ENCODE measurements at regions not wholly inside any gene's neighbourhood (a gene's known extent, or its start where the extent isn't known, plus 50 kb on each side); places are given as distances from the start of the nearest gene placed in this dataset. TPM values are rescaled to one million over a fixed set of nuclear protein-coding genes. Genes with fewer than 3 reads are reported as not detected.

DNA sequence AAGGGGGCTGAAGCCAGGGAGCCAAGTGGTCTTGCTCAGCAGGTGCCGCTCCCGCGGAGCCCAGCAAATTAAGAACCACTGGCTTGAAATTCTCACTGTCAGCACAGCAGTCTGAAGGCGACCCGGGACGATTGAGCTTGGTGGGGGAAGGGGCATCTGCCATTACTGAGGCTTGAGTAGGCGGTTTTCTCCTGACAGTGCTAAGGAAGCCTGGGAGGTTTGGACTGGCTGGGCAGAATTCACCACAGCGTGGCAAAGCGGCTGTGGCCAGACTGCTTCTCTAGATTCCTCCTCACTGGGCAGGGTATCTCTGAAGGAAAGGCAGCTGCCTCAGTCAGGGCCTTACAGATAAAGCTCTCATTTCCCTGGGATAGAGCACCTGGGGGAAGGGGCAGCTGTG lies 57.0 kb upstream of the GPR149 start:
- no peaks in the 10 kb centered on the region for H3K27me3 ChIP-seq (ENCODE audit: control insufficient read depth, insufficient read depth, low read length)
- H3K4me2 ChIP-seq (ENCODE audit: low read length) = no peak overlapping the region
- H3K4me1 ChIP-seq (ENCODE audit: control insufficient read depth, insufficient read depth, low read length) = no peaks in the 10 kb centered on the region
- no peak overlapping the region for H3K9ac ChIP-seq (ENCODE audit: low read depth, low read length)
- H3K9me3 ChIP-seq (replicated peaks; ENCODE audit: low read length) = no peaks in the 10 kb centered on the region
- H3K36me3 ChIP-seq (ENCODE audit: insufficient read depth, low read length) = no peaks in the 10 kb centered on the region
- no peak overlapping the region for H3K4me3 ChIP-seq (ENCODE audit: low read length)

DNA sequence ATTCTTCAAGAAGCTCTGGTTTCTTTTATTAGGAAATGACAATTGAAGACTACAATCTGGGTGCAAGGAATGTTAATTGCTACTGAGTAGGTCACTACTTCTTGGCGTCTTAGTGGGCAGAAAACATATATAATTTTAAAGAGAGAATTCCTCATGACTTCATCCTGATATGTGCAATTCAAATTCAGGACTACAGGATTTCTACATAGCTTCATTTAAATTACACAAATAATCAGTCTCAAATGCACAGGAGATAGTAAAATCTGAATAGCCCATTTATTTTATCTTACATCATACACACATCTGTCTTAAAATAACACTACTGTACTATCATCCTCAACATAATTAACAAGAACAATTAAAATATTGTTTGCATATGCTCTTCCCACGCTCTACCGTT lies 52.5 kb upstream of the GPR149 start:
- Histone ChIP-seq H3K27me3 (ENCODE audit: control insufficient read depth, insufficient read depth, low read length) (no peaks in the 10 kb centered on the region), H3K4me2 (ENCODE audit: low read length) (no peak overlapping the region), H3K36me3 (ENCODE audit: insufficient read depth, low read length) (no peaks in the 10 kb centered on the region), H3K4me3 (ENCODE audit: low read length) (no peak overlapping the region), H3K4me1 (ENCODE audit: control insufficient read depth, insufficient read depth, low read length) (no peaks in the 10 kb centered on the region), H3K9me3 (replicated peaks; ENCODE audit: low read length) (no peaks in the 10 kb centered on the region), H3K9ac (ENCODE audit: low read depth, low read length) (no peak overlapping the region)

DNA sequence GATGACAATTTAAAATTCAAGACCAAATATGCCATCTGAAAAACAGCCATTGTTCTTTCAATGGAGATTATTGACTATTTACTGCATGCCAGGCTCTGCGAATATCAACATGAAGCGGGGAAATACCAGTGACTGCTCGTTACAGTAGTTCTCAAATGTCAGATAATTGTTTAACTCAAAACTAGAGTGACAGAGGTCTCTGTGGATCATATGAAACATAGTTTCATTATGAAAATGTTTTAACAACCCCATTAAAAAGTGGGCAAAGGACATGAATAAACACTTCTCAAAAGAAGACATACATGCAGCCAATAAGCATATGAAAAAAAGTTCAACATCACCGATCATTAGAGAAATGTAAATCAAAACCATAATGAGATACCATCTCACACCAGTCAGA lies 50.0 kb upstream of the GPR149 start:
- H3K9ac ChIP-seq (ENCODE audit: low read depth, low read length) = no peak overlapping the region
- no peaks in the 10 kb centered on the region for H3K36me3 ChIP-seq (ENCODE audit: insufficient read depth, low read length)
- no peaks in the 10 kb centered on the region for H3K27me3 ChIP-seq (ENCODE audit: control insufficient read depth, insufficient read depth, low read length)
- no peak overlapping the region for H3K4me2 ChIP-seq (ENCODE audit: low read length)
- H3K4me3 ChIP-seq (ENCODE audit: low read length) = no peak overlapping the region
- no peaks in the 10 kb centered on the region for H3K4me1 ChIP-seq (ENCODE audit: control insufficient read depth, insufficient read depth, low read length)
- H3K9me3 ChIP-seq (replicated peaks; ENCODE audit: low read length) = no peaks in the 10 kb centered on the region

Small RNAs in the stretch of these regions (small RNA-seq; reads per million reads assigned to genes)
- not detected for gene DYNLL1P5
